Fibroblast of skin of back (primary cell): ENCODE measurements at regions not wholly inside any gene's neighbourhood (a gene's known extent, or its start where the extent isn't known, plus 50 kb on each side); places are given as distances from the start of the nearest gene placed in this dataset.

Experiments used
- DNase-seq: peaks from one replicate; pipeline ENCODE4 v3.0.0-alpha.2; 2013

DNA sequence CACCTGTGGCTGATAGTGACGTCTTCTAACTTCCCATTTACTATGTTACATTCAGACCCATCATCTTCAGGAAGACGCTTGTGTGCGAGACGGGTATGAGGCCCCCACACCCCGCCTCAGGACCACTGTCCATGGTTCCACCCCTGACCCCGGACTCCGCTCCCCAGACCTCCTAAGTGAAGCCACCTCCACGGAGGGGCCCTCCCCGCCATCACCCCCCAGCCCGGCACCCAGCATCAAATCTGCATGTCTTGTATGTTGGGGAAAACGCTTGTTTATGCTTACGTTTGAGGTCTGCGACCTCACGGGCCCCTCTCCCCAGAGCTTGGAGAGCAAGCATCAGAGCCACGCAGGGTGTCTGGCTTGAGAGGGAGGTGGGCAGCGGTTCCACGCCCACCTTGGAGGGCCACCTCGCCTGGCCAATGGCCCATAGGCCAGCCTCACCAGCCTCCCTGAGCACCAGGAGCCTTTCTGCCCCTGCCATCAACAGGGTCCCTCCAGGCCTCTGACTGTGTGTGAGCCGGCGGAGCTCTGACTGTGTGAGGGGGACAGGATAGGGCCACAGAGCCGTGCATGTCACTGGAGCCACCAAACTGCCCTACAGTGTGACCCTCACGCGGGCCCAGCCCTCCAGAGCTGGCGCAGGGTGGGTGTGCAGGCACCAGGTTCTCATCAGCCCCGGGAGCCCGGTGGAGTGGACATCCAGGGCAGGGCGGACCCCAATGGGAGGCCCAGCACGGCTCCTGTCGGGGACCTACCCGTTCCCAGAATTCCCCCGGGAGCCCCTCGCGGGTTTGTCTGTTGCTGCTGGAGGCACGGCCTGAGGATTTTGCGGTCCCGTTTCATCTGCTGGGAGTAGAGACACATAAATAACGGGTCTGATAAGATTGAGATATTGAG is 88.4 kb upstream of the NKX1-1 start:
- no peak for DNase-seq

DNA sequence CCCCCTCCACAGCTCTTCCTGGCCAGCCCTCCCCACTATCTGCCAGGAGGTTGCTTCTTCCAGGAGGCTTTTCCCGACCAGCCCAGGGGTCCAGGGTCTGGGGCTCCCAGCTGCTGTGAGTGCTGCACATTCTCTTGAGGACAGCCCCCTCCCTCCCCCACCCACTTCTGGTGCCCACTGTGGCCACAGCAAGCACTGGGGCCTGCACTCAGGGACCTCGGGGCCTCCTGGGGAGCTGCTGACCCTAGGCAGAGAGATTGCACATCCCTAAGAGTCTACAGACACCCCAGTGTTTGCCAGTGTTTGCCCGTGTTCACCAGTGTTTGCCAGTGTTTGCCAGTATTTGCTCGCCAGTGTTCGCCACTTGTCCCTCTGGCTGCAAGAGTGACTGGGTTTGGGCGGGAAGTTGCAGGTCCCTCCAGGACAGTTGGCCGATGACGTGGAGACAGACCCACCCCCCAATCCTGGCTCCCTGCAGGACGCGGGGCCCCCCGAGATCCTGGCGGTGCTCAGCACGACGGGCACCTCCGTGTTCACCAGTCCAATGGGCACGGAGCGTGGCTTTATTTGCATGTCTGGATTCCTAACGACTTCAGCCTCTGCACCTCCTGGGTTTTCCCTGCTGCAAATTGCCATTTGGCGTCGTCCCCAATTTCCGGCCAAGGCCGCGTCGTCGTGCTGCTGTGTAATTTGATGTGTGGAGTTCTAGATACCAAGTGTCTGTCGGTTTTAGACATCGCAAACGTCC is 87.5 kb upstream of the NKX1-1 start:
- no peak for DNase-seq

DNA sequence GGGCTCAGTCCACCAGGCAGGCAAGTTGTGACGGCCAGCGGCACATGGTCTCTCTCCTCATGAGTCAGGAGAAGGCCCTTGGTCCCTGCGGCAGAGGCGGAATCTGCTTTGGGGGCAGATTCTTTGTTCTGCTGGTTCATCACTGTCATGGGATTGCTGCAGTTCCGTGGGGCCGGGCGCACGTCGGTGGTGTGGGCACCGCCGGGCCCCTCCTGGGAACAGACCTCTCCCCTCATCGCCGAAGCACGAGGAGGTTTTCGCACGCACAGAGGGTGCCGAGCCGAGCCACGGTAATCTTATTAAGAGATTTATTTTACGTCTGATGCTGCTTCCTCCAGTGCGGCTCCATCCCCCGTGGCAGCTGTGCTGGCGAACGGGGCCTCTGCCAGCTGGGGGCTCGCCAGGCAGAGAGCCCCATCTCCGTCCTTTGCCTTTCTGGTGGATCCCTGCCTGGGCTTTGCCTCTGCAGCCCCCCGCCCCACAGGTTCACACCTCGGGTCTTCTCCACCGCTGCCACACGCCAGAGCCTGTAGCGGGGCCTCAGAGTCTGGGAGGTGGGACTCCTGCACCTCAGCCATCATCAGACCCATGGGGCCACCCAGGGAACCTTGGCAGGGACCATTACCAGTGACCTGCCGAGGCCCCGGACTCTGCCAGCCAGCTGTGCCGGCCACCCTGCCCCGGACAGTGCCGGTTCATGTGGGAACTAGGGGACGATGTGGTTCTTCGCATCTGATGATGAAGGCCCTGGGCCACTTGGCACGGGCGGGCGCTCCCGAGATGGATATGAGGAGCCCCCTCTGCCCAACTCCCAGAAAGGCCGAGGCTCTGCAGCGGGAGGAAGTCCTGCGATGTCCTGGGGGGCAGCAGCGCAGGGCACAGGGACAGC is 86.7 kb upstream of the NKX1-1 start:
- DNase-seq, result no peak

DNA sequence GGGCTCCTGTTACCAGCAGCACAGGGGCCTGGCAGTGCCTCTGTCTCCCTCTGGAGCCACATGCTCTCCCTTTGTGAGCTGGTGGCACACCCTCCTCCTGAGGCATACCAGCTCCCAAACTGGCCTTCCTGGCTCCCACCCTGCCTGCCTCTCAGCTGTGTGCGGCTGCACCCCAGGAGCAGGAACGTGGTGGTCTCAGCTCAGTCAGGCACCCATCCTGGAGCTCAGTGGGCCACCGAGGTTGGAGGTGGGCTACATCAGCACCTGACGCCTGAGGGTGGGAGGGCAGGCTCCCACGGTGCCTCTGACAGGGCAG is 85.9 kb upstream of the NKX1-1 start:
- DNase-seq, result no peak

DNA sequence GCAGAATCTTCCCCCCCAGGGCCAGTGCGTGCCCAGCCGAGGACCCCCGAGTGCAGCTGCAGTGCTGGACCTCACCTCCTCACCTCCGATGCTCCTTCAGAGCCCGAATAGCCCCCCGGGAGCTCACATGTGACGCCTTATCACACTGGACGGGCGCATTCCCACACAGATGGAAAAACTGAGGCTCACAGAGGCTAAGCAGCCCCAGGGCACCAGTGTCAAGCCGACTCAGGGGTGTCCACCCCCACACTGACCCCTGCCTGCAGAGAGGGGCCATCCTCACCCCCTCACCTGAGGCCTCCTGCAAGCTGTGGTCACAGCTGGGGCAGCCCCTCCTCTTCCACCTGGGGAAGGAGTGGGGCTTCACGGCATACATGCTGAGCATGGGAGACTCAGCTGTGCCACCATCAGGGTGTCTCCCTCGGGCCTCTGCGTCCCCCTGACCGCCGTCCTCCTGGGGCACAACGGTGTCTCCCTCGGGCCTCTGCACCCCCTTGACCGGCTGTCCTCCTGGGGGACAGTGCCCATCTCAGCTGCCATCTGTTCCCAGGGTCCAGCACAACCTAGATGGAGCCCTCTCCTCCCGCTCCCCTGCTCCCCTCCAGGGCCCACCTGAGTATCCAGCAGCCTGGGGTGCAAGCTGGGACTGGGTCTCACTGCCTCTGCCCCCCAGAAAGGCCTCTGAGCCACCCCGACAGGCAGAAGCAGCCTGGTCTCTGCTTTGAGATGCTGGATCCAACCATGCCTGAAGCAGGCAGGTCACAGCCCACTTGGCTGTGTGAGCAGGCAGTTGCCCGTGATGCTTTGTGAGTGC is 85.3 kb upstream of the NKX1-1 start:
- no peak for DNase-seq

DNA sequence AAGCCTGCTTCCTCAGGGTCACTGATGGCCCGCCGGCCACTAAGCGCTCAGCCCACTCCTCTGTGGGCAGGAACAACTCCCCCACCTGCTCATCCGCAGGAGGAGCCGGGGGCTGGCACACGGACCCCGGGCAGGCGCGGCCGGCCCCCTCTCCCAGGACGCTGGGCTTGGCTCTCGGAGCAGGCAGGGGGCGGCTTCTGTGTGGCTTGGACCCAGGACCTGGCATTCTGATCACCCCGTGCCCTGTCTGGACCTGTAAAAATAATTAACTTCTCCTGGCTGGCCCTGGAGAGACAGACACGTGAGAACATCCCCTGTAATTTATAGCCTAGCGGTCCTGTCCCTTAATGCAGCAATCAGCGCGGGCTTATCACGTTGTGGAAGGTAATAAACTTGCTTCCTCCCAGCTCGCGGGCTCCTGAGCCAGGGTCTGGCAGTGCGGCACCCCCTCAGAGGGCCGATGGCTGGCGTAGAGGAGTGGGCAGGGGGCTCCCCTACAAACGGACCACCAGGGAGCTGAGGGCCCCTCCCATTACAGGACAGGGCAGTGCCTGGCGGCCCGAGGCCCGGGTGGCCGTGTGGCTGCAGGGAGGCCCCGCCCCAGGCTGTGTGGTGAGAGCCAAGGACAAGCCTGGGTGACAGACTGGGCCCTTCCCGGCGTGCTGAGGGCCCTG is 84.5 kb upstream of the NKX1-1 start:
- no peak for DNase-seq

DNA sequence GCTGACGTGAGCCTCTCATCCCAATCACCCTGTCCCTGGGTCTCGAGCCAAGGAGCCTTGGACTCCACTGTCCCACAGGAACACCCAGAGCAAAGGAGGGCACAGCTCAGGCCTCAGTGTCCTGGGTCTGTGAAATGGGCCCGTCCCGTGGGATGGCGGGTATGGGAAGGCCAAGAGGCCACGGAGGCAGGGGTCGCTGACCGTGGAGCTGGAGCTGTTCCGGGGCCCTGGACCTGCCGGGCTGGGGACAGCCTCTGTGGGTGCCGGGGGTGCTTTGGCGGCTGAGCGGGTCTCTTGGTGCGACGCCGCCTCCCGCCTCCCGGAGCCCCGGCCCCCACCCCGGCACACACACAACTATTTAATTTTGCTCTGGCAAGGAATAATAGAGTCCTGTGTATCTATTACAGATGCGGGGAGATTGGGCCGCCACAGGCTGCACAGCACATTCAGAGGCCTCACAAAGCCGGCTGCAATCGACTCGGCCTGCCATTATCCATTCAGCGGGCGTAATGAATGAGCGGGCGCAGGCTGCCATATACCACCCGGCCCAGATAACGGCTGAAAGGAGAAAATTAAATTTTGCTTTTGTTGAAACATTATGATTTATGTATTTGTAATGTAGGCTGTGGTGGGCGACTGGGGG is 83.9 kb upstream of the NKX1-1 start:
- DNase-seq, result no peak

DNA sequence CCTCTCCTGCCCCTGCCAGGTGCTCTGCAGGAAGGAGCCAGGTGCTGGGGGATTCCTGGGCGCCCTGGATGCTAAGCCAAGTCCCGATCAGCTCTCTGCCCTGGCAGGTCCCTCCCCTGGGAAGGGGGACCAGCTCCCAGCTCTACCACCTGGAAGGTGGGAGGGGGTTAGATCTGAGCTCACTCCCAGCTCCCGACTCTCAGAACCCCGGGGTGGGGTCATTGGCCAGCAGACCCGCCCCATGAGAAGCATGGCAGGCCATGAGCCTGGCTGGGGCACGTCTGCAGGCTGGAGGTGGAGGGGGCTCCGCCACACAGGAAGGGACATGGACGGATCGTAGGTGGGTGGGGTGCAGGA is 83.4 kb upstream of the NKX1-1 start:
- DNase-seq, result no peak

DNA sequence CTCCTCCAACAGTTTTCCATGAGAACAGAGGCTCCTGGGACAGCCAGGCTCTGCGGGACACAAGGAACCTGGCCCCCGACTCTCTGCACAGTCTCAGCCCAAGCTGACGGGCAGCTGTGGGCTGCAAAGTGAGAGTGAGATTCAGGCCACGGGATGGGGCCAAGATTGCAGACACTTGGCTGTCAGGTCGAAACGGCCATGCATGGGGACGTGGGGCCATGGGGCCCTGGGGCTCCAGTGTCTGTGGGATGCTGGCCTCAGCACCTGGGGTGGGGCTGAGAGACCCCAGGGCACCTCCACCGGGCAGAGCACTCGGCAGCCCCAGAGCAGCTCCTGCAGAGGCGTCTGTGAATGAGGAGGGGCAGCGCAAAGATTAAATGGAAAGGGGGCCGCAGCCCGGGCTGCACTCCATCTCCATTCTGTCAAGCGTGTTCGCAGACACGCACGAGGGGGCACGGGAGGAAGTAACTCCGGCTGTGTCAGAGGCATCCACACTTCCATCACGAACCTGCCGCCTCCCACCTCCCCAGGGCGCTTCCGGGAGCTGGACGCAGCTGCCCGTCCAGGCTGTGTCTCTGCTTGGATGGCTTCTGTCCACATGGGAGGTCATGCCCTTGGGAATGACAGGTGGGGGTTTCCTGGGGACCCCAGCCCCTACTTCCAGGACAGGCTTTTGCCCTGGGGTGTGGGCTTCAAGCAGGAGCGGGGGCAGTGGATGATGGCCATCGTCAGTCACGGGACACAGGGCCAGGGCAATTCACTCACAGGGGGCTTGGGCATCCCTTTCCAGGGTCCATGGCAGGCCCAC is 82.8 kb upstream of the NKX1-1 start:
- no peak for DNase-seq

DNA sequence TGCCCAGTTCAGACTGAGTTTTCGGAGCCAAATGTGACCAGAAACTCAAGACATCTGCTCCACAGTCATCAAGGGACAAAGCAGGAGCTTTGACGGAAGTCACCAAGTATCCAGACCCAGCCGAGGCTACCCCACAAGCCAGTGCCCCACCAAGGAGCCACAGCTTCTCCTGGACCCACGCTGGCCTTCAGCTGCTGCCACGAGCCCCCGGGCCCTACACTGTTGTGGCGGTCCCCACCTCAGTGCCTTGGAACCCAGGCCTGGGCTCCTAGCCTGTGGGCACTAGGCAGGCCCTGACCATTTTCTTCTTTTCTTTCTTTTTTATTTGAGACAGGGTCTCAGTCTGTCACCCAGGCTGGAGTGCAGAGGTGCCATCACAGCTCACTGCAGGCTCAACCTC is 82.1 kb upstream of the NKX1-1 start:
- DNase-seq, result no peak

DNA sequence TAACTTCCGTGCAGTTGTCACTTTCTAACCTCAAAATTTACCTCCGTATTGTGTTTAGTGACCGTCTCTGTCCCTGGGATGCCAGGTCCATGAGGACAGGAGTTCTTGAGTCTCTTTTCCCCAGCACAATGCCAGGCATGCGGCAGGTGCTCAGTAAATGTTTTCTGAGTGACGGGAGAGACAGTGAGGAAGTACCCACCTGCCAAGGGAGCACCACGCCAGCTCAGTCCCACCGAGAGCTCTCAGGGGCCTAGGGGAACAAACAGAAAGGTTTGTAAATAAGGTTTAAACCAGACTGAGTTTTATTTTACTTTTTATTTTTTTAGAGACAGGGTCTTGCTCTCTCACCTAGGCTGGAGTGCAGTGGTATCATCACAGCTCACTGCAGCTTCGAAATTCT is 81.5 kb upstream of the NKX1-1 start:
- DNase-seq, result no peak

DNA sequence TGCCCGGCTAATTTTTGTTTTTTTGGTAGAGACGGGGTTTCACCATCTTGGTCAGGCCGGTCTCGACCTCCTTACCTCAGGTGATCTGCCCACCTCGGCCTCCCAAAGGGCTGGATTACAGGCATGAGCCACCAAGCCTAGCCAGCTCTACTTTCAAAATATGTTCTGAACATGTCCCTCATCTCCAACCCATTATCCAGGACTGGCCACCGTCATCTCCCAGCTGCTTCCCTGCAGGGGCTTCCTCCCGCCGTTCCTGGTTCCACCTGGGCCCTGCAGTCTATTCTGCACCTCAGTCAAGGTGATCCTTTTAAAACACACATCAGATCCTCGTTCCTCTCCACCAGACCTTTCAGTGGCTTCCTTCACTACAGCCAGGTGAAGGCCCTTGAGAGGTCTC is 80.9 kb upstream of the NKX1-1 start:
- no peak for DNase-seq

DNA sequence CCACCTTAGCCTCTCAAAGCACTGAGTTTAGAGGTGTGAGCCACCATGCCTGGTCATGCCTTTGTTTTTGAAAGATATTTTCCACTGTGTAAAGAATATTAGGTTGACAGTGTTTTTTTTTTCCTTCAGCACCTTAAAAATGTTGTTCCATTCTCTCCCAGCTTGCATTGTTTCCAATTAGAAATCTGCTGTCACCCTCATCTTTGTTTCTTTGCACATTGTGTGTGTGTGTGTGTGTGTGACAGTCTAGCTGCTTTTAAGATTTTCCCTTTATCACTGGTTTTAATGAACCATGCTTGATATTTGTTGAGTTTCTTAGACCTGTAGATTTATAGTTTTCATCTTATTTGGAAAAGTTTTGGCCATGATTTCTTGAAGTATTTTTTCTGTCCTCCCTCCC is 79.0 kb upstream of the NKX1-1 start:
- no peak for DNase-seq

DNA sequence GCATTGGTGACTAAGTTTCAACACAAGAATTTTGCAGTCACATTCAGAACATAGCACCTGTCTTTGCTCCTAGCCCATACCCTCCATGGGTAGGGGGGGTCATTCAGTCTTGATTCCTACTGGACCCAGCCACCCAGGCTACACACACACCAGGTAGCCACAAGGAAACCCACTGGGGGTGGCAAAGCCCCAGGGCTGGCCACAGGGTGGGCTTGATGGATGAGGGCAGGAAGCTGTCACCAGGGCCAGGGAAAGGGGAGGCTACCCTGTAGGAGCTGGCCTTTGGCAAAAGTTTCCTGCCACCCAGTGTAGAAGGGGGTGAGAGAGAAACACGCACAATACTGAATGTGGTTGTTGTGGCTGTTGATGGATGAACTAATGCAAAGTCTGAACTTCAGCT is 74.5 kb upstream of the NKX1-1 start:
- no peak for DNase-seq

DNA sequence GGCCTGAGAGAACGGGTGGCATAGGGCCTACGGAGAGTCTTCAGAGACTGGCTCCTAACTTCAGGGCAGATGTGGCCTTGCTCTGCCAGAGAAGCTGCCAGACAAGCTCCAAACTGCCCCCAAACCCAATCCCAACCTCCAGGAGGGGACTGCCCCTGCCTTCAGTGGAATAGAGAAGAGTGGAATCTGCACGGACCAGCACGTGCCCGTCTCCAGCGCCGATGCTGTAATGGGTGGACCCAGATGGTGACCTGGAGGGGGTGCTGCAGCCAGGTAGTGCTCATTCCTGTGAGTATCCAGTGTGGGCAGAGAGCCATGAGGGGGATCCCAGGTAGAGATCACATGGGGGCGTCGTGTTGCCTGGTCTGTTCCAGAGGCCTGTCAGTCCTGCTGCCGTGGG is 73.2 kb upstream of the NKX1-1 start:
- DNase-seq, result no peak

DNA sequence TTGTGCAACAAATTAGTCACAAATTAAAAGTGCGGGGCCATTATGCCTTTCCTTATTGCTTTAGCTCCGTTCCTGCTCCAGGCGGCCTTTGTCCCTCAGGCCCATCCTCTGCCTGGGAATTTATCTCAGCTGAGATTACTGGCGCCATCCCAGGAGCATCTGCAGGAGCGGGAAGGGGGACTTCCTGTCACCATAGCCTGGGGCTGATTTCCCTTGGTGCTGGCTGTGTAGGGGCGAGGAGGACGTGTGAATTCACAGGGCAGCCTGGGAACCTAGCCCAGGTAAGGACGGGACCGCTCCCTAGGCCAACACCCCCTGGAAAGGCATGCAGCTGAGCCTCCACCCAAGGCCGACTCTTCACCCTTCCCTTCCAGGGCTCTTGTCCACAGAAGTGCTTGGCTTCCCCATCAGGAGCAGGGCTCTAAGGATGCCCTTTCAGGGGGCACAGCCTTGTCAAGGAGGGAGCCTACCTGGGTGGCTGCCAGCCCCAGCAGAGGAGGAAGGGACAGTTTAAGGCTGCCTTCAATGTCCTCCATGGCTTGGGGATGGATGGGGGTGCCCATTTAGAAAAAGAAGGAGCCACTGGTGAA is 72.6 kb upstream of the NKX1-1 start:
- no peak for DNase-seq

DNA sequence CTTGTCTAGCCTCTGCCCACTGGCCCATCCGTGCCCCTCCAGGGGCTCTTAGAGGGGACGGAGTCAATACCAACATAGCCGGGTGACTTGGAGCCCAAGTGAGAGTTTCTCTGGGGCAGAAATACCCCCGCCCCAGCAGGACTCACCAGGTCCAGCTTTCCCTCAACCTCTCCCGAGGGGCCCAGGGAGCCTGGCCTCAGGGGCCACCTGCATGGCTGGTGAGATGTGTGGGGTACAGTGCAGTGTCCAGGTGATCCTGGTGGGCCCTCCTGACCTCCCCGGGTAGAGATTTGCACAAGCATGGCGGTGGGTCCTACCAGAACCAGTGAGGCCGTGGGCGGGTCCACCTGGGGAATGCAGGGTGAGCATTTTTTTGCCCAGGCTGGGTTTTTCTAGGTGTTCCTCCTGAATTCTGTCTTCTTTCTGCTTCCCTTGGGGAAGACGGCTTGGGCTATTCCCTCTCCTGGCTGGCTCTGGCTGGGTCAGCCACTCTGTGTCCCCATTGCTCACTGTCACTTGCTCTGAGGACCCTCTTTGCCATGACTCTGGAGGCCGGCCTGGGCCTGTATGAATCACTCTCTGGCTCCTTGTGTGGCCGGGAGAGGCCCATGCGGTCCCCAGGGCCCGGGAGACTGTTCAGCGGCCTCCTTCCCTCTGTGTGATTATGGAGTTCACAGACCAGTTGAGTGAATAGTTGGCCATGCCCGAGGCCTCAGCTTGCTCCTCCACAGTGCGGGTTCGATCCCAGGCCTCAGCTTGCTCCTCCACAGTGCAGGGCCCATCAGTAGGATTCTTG is 71.0 kb upstream of the NKX1-1 start:
- no peak for DNase-seq

DNA sequence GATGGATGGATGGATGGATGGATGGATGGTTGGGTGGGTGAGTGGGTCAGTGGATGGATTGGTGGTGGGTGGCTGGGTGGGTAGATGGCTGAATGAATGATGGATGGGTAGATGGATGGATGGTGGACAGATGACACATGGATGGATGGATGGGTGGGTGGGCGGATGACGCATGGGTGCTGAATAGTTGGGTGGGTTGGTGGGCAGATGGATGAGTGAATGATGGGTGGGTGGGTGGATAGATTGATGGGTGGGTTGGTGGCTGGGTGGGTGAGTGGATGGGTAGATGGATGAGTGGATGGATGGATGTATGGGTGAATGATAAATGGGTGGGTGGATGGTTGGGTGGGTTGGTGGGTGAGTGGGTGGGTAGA is 69.9 kb upstream of the NKX1-1 start:
- DNase-seq, result no peak
